ENCODE measurements at regions not wholly inside any gene's neighbourhood (a gene's known extent, or its start where the extent isn't known, plus 50 kb on each side); places are given as distances from the start of the nearest gene placed in this dataset.

DNA sequence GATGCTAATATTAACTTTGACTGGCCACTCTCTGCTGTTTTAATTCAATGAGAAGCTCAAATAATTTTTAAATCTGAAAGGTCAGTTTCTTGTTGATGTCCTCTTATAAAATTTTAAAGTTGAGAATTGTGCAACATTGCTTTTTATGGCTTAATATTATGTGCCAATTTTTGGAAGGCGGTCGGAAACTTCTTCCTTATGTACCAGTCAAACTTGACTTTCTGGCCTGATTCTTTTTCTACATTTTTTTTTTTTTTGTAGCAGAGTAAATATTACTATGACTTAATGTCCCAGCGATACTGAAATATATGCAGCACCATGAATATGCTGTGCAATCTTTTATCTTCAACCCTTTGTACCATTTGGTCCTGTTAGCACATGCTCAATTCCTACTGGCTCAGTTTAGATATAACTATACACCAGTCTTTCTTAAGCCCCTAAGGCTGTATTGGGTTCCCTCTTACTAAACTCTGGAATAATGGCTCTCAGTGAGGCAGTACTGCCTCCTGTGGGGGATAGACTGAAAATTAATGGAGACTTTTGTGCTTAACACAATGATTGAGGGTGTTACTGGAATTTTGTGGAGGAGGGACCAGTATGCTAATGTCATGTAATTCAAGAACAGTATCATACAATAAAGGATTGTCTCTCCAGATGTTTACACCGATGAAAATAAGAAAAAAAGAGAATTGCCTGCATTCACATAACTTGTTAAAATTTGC, 156.4 kb upstream of the SYNCRIP start:
- no peak overlapping the region for H3K9ac ChIP-seq (ENCODE audit: low read length)
- H3K27ac ChIP-seq (ENCODE audit: low read length): no peak overlapping the region
- H3K4me1 ChIP-seq (ENCODE audit: low read length): peaks cover 37% of the 10 kb centered on the region
- no peaks in the 10 kb centered on the region for H4K20me1 ChIP-seq (ENCODE audit: insufficient read depth, low read depth, low read length)
- no peak overlapping the region for H3K4me3 ChIP-seq (ENCODE audit: low read length)
- no peak overlapping the region for H2AFZ ChIP-seq (ENCODE audit: low read length)
- H3K4me2 ChIP-seq (ENCODE audit: low read depth, low read length, poor library complexity, severe bottlenecking): no peak overlapping the region
- no peaks in the 10 kb centered on the region for H3K9me2 ChIP-seq (replicated peaks; ENCODE audit: insufficient read depth, low read length)
- DNase-seq: no peak
- no peaks in the 10 kb centered on the region for H3K9me3 ChIP-seq (ENCODE audit: low read length)
- H3K79me2 ChIP-seq (ENCODE audit: low read length): no peaks in the 10 kb centered on the region
- no peaks in the 10 kb centered on the region for H3K36me3 ChIP-seq (ENCODE audit: insufficient read depth, low read length)
- H3K27me3 ChIP-seq (ENCODE audit: low read length): no peaks in the 10 kb centered on the region

DNA sequence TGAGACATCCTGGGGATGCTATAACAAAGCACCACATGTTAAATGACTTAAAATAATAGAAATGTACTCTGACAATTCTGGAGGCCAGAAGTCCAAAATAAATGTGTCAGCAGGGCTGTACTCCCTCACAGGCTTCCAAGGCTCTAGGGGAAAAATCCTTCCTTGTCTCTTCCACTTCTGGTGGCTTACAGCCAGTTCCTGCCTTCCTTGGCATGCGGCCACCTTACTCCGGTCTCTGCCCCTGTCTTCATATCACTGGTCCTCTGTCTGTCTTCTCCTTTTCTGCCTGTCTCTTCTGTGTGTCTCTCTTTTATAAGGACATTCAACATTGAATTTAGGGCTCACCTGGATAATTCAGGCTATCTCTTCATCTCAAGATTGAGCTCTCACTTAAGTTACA, 155.3 kb upstream of the SYNCRIP start:
- no peak for DNase-seq
- no peaks in the 10 kb centered on the region for H4K20me1 ChIP-seq (ENCODE audit: insufficient read depth, low read depth, low read length)
- peaks cover 28% of the 10 kb centered on the region for H3K4me1 ChIP-seq (ENCODE audit: low read length)
- H3K4me2 ChIP-seq (ENCODE audit: low read depth, low read length, poor library complexity, severe bottlenecking): no peak overlapping the region
- H3K36me3 ChIP-seq (ENCODE audit: insufficient read depth, low read length): no peaks in the 10 kb centered on the region
- H3K9me3 ChIP-seq (ENCODE audit: low read length): no peaks in the 10 kb centered on the region
- no peaks in the 10 kb centered on the region for H3K9me2 ChIP-seq (replicated peaks; ENCODE audit: insufficient read depth, low read length)
- no peak overlapping the region for H3K27ac ChIP-seq (ENCODE audit: low read length)
- no peaks in the 10 kb centered on the region for H3K79me2 ChIP-seq (ENCODE audit: low read length)
- no peaks in the 10 kb centered on the region for H3K27me3 ChIP-seq (ENCODE audit: low read length)
- no peak overlapping the region for H3K9ac ChIP-seq (ENCODE audit: low read length)
- no peak overlapping the region for H3K4me3 ChIP-seq (ENCODE audit: low read length)
- H2AFZ ChIP-seq (ENCODE audit: low read length): no peak overlapping the region

DNA sequence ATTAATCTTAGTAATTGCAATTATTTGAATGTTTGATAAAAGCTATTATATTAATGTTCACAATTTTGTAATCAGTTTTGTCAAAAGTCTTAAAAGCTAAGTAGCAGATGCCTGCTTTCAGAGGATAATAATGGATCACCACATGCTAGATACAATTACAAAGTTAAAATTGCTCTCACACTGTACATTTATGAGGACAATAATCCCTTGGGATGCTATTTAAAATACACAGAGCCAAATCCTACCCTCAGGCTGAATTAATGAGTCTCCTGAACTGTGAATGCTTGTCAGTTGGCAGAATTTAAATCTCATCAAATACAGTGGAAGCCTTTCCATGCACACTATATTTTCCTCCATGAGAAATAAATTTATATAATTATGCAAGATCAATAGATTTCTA, 153.3 kb upstream of the SYNCRIP start:
- H3K9me3 ChIP-seq (ENCODE audit: low read length): no peaks in the 10 kb centered on the region
- no peak overlapping the region for H2AFZ ChIP-seq (ENCODE audit: low read length)

DNA sequence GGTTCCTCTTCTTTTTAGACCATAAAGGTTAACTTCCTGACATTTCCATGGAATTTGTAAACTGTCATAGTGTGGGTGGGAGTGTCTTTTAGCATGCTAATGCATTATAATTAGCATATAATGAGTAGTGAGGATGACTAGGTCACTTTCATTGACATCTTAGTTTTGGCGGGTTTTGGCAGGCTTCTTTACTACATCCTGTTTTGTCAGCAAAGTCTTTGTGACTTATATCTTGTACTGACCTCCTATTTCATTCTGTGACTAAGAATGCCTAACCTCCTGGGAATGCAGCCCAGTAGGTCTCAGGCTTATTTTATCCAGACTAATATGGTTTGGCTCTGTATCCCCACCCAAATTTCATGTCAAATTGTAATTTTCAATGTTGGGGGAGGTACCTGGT, 149.6 kb upstream of the SYNCRIP start:
- Histone ChIP-seq H4K20me1 (ENCODE audit: insufficient read depth, low read depth, low read length) (no peaks in the 10 kb centered on the region), H3K4me2 (ENCODE audit: low read depth, low read length, poor library complexity, severe bottlenecking) (no peak overlapping the region), H3K27me3 (ENCODE audit: low read length) (no peaks in the 10 kb centered on the region), H3K27ac (ENCODE audit: low read length) (no peak overlapping the region), H3K4me3 (ENCODE audit: low read length) (no peak overlapping the region), H3K9me2 (replicated peaks; ENCODE audit: insufficient read depth, low read length) (no peaks in the 10 kb centered on the region), H3K9me3 (ENCODE audit: low read length) (peaks cover 8% of the 10 kb centered on the region; the same call in 1 of the 2 replicates), H2AFZ (ENCODE audit: low read length) (no peak overlapping the region), H3K36me3 (ENCODE audit: insufficient read depth, low read length) (no peaks in the 10 kb centered on the region; the same call in 1 of the 2 replicates), H3K79me2 (ENCODE audit: low read length) (no peaks in the 10 kb centered on the region), H3K4me1 (ENCODE audit: low read length) (peaks cover 16% of the 10 kb centered on the region), H3K9ac (ENCODE audit: low read length) (no peak overlapping the region)
- no peak for DNase-seq

More for the DNA sequence above, 153.3 kb upstream of the SYNCRIP start:
- H3K27me3 ChIP-seq (ENCODE audit: low read length): no peaks in the 10 kb centered on the region
- H3K9me2 ChIP-seq (replicated peaks; ENCODE audit: insufficient read depth, low read length): no peaks in the 10 kb centered on the region
- H4K20me1 ChIP-seq (ENCODE audit: insufficient read depth, low read depth, low read length): no peaks in the 10 kb centered on the region
- DNase-seq: no peak
- peaks cover 16% of the 10 kb centered on the region for H3K4me1 ChIP-seq (ENCODE audit: low read length)
- H3K27ac ChIP-seq (ENCODE audit: low read length): no peak overlapping the region
- no peaks in the 10 kb centered on the region; the same call in 1 of the 2 replicates for H3K36me3 ChIP-seq (ENCODE audit: insufficient read depth, low read length)
- H3K4me2 ChIP-seq (ENCODE audit: low read depth, low read length, poor library complexity, severe bottlenecking): no peak overlapping the region
- no peaks in the 10 kb centered on the region for H3K79me2 ChIP-seq (ENCODE audit: low read length)
- H3K9ac ChIP-seq (ENCODE audit: low read length): no peak overlapping the region
- no peak overlapping the region for H3K4me3 ChIP-seq (ENCODE audit: low read length)

DNA sequence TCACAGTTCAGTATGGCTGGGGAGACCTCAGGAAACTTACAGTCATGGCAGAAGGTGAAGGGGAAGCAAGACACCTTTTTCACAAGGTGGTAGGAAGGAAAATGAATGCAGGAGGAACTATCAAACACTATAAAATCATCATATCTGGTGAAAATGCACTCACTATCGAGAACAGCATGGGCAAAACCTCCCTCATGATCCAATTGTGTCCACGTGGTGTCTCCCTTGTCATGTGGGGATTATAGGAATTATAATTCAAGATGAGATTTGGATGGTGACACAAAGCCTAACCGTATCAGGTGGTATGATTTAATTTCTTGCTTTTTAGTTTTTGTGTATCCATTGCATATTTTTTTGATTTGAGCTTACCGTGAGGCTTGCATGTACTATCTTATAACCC, 133.2 kb upstream of the SYNCRIP start:
- H4K20me1 ChIP-seq (ENCODE audit: insufficient read depth, low read depth, low read length): no peaks in the 10 kb centered on the region
- H3K9me3 ChIP-seq (ENCODE audit: low read length): peaks cover 19% of the 10 kb centered on the region
- H3K27ac ChIP-seq (ENCODE audit: low read length): no peak overlapping the region
- peaks cover 3% of the 10 kb centered on the region; the same call in 1 of the 2 replicates for H3K36me3 ChIP-seq (ENCODE audit: insufficient read depth, low read length)
- H3K9me2 ChIP-seq (replicated peaks; ENCODE audit: insufficient read depth, low read length): no peaks in the 10 kb centered on the region
- H2AFZ ChIP-seq (ENCODE audit: low read length): peak overlapping the region; percentile 40; the same call in 1 of the 2 replicates
- H3K4me3 ChIP-seq (ENCODE audit: low read length): no peak overlapping the region
- no peaks in the 10 kb centered on the region for H3K79me2 ChIP-seq (ENCODE audit: low read length)
- H3K4me2 ChIP-seq (ENCODE audit: low read depth, low read length, poor library complexity, severe bottlenecking): no peak overlapping the region
- H3K9ac ChIP-seq (ENCODE audit: low read length): no peak overlapping the region
- H3K27me3 ChIP-seq (ENCODE audit: low read length): no peaks in the 10 kb centered on the region
- DNase-seq: peak; percentile 68
- peaks cover 35% of the 10 kb centered on the region for H3K4me1 ChIP-seq (ENCODE audit: low read length)

DNA sequence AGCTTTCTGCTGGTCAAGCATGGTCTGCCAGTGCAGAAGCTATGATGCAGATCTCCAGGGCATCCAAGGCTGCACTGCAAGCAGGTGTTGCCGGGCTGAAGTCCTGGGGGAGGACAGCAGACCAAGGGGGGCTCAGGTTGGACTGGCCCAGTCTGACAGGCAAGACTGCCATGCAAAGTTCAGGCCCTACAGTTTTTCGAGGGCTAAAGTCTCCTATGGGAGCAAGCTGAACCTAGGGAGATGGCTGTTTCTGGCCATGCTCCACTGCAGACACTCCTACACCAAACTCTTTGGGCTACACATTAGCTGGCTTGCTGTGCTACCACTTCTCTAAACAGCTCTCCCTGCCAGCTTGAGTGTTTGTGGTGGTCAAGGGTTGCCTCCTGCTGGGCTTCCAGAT, 130.0 kb upstream of the SYNCRIP start:
- peaks cover 64% of the 10 kb centered on the region for H3K4me1 ChIP-seq (ENCODE audit: low read length)
- no peaks in the 10 kb centered on the region for H3K9me2 ChIP-seq (replicated peaks; ENCODE audit: insufficient read depth, low read length)
- H2AFZ ChIP-seq (ENCODE audit: low read length): peak overlapping the region; percentile 67; the same call in 1 of the 2 replicates
- peak overlapping the region; percentile 70 for H3K4me2 ChIP-seq (ENCODE audit: low read depth, low read length, poor library complexity, severe bottlenecking)
- no peaks in the 10 kb centered on the region for H3K79me2 ChIP-seq (ENCODE audit: low read length)
- H3K4me3 ChIP-seq (ENCODE audit: low read length): peak overlapping the region; percentile 38; the same call in 1 of the 2 replicates
- peak overlapping the region; percentile 99 for H3K27ac ChIP-seq (ENCODE audit: low read length)
- H3K36me3 ChIP-seq (ENCODE audit: insufficient read depth, low read length): no peaks in the 10 kb centered on the region; the same call in 1 of the 2 replicates
- DNase-seq: peak; percentile 97
- H3K9me3 ChIP-seq (ENCODE audit: low read length): peaks cover 13% of the 10 kb centered on the region
- peak overlapping the region; percentile 66 for H3K9ac ChIP-seq (ENCODE audit: low read length)
- H4K20me1 ChIP-seq (ENCODE audit: insufficient read depth, low read depth, low read length): no peaks in the 10 kb centered on the region
- no peaks in the 10 kb centered on the region for H3K27me3 ChIP-seq (ENCODE audit: low read length)

DNA sequence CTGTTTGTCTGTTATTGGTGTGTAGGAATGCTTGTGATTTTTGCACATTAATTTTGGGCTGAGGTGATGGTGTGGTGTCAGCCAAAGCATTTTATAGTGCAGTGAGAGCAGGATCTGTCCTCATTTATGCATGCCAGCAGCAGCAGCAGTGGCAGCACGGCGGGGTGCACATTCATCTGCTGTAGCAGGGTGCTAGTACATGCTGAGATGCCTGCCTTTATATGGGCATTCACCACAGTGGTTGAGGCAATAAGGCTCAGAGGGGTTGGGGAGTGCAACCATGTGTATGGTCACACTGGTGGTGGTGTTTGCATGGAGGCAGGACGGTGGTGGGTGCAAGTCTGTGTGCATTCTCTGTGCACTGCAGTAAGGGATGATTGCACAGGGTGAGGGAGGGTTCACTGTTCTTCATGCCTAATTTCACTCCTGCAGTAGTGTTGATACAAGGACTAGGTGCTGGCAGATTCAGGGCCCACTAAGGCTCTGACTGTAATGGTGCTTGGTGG, 129.3 kb upstream of the SYNCRIP start:
- Histone ChIP-seq H4K20me1 (ENCODE audit: insufficient read depth, low read depth, low read length) (no peaks in the 10 kb centered on the region), H3K4me1 (ENCODE audit: low read length) (peaks cover 71% of the 10 kb centered on the region), H3K4me2 (ENCODE audit: low read depth, low read length, poor library complexity, severe bottlenecking) (peak overlapping the region; percentile 70), H3K4me3 (ENCODE audit: low read length) (peak overlapping the region; percentile 38; the same call in 1 of the 2 replicates), H2AFZ (ENCODE audit: low read length) (peak overlapping the region; percentile 51; the same call in 1 of the 2 replicates), H3K9ac (ENCODE audit: low read length) (peak overlapping the region; percentile 66), H3K27ac (ENCODE audit: low read length) (peak overlapping the region; percentile 99), H3K9me3 (ENCODE audit: low read length) (peaks cover 8% of the 10 kb centered on the region), H3K9me2 (replicated peaks; ENCODE audit: insufficient read depth, low read length) (no peaks in the 10 kb centered on the region), H3K36me3 (ENCODE audit: insufficient read depth, low read length) (no peaks in the 10 kb centered on the region; the same call in 1 of the 2 replicates), H3K27me3 (ENCODE audit: low read length) (no peaks in the 10 kb centered on the region), H3K79me2 (ENCODE audit: low read length) (no peaks in the 10 kb centered on the region)
- DNase-seq: peak; percentile 96

DNA sequence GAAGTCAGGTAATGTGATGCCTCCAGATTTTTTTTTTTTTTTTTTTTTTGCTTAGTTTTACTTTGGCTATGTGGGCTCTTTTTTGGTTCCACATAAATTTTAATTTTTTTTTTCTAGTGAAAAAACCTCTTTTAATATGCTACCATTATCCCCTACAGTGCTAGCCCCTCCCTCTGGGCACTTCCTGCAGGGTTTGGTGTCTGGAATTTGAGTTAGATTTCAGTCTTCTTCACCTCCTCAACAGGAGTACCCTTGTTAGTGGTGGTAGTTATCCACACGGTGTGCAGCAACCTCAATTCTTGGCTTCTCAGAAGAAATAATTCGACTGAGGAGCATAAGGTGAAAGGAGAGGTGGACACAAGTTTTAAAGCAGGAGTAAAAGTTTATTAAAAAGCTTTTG, 128.8 kb upstream of the SYNCRIP start:
- peak overlapping the region; percentile 51; the same call in 1 of the 2 replicates for H2AFZ ChIP-seq (ENCODE audit: low read length)

More for the DNA sequence above, 128.8 kb upstream of the SYNCRIP start:
- Histone ChIP-seq H3K79me2 (ENCODE audit: low read length) (no peaks in the 10 kb centered on the region), H3K4me3 (ENCODE audit: low read length) (peak overlapping the region; percentile 38; the same call in 1 of the 2 replicates), H3K4me1 (ENCODE audit: low read length) (peaks cover 76% of the 10 kb centered on the region), H3K9me2 (replicated peaks; ENCODE audit: insufficient read depth, low read length) (no peaks in the 10 kb centered on the region), H3K9ac (ENCODE audit: low read length) (peak overlapping the region; percentile 66), H3K4me2 (ENCODE audit: low read depth, low read length, poor library complexity, severe bottlenecking) (peak overlapping the region; percentile 70), H3K9me3 (ENCODE audit: low read length) (0 out of 2 replicates have a peak, but pooled peaks cover 7% of the 10 kb centered on the region), H3K27me3 (ENCODE audit: low read length) (no peaks in the 10 kb centered on the region), H3K27ac (ENCODE audit: low read length) (peak overlapping the region; percentile 99), H3K36me3 (ENCODE audit: insufficient read depth, low read length) (no peaks in the 10 kb centered on the region; the same call in 1 of the 2 replicates), H4K20me1 (ENCODE audit: insufficient read depth, low read depth, low read length) (no peaks in the 10 kb centered on the region)
- peak; percentile 64 for DNase-seq
